ENCODE measurements at regions not wholly inside any gene's neighbourhood (a gene's known extent, or its start where the extent isn't known, plus 50 kb on each side); places are given as distances from the start of the nearest gene placed in this dataset.
"Not testable (repeated sequence)": the region's sequence is repeated elsewhere in the genome, so short reads cannot be mapped to it uniquely, and the experiment has no call there.

GRCh38 chr6:27700337-27700736 lies 211.9 kb downstream of the OR2B2 start:
- no peak overlapping the region for H3K27ac Mint-ChIP-seq
- no peak overlapping the region for H3K4me3 Mint-ChIP-seq
- no peaks in the 10 kb centered on the region for H3K9me3 Mint-ChIP-seq
- DNase-seq (ENCODE audit: low spot score in 2 of 2) (no peak), ATAC-seq (no peak)
- H3K36me3 Mint-ChIP-seq: peaks cover 30% of the 10 kb centered on the region
- no peaks in the 10 kb centered on the region for H3K4me1 Mint-ChIP-seq

GRCh38 chr6:27694547-27694874 lies 217.7 kb downstream of the OR2B2 start:
- H3K4me3 Mint-ChIP-seq: peak overlapping the region; percentile 92
- DNase-seq (ENCODE audit: low spot score in 2 of 2) (no peak), ATAC-seq (no peak)
- peaks cover 6% of the 10 kb centered on the region for H3K36me3 Mint-ChIP-seq
- H3K27ac Mint-ChIP-seq: peak overlapping the region; percentile 93
- H3K4me1 Mint-ChIP-seq: peaks cover 15% of the 10 kb centered on the region
- H3K9me3 Mint-ChIP-seq: no peaks in the 10 kb centered on the region

GRCh38 chr6:27693766-27694546 lies 218.2 kb downstream of the OR2B2 start:
- peaks cover 15% of the 10 kb centered on the region for H3K4me1 Mint-ChIP-seq
- H3K36me3 Mint-ChIP-seq: peaks cover 6% of the 10 kb centered on the region
- no peaks in the 10 kb centered on the region for H3K9me3 Mint-ChIP-seq
- DNase-seq (ENCODE audit: low spot score in 2 of 2) (peak; percentile 10 to 64), ATAC-seq (peak; percentile 62)
- peak overlapping the region; percentile 92 for H3K4me3 Mint-ChIP-seq
- peak overlapping the region; percentile 93 for H3K27ac Mint-ChIP-seq

- not testable (repeated sequence) for H3K4me3 Mint-ChIP-seq; H3K9me3 Mint-ChIP-seq; ATAC-seq; H3K27ac Mint-ChIP-seq; DNase-seq (ENCODE audit: low spot score in 2 of 2)
- H3K36me3 Mint-ChIP-seq: peaks cover 22% of the 10 kb centered on the region
- peaks cover 29% of the 10 kb centered on the region for H3K4me1 Mint-ChIP-seq
Measured at GRCh38 chr6:27692133-27692532, 219.2 kb upstream of the ZNF184 start.

- ATAC-seq: peak; percentile 89
- H3K27ac Mint-ChIP-seq: peak overlapping the region; percentile 98
- H3K4me3 Mint-ChIP-seq: peak overlapping the region; percentile 90
Measured at GRCh38 chr6:27688014-27688586, 215.2 kb upstream of the ZNF184 start.

GRCh38 chr6:27687154-27688013 lies 214.5 kb upstream of the ZNF184 start:
- Mint-ChIP-seq H3K36me3 (peaks cover 25% of the 10 kb centered on the region), H3K27ac (peak overlapping the region; percentile 98), H3K4me3 (peak overlapping the region; percentile 90), H3K9me3 (no peaks in the 10 kb centered on the region), H3K4me1 (peaks cover 15% of the 10 kb centered on the region)
- peak; percentile 68 to 90 for DNase-seq (ENCODE audit: low spot score in 2 of 2)
- peak; percentile 83 for ATAC-seq

More at GRCh38 chr6:27688014-27688586, 215.2 kb upstream of the ZNF184 start:
- peaks cover 25% of the 10 kb centered on the region for H3K36me3 Mint-ChIP-seq
- peak; percentile 71 to 91 for DNase-seq (ENCODE audit: low spot score in 2 of 2)
- peaks cover 15% of the 10 kb centered on the region for H3K4me1 Mint-ChIP-seq
- no peaks in the 10 kb centered on the region for H3K9me3 Mint-ChIP-seq

- no peaks in the 10 kb centered on the region for H3K9me3 Mint-ChIP-seq
- no peak overlapping the region for H3K4me3 Mint-ChIP-seq
- no peak overlapping the region for H3K27ac Mint-ChIP-seq
- ATAC-seq: no peak
- peaks cover 15% of the 10 kb centered on the region for H3K4me1 Mint-ChIP-seq
- no peak for DNase-seq (ENCODE audit: low spot score in 2 of 2)
- peaks cover 25% of the 10 kb centered on the region for H3K36me3 Mint-ChIP-seq
Measured at GRCh38 chr6:27685279-27685678, 212.4 kb upstream of the ZNF184 start.

GRCh38 chr6:27684264-27685211 lies 211.6 kb upstream of the ZNF184 start:
- ATAC-seq (peak; percentile 18), DNase-seq (ENCODE audit: low spot score in 2 of 2) (peak; percentile 13 to 77)
- H3K4me3 Mint-ChIP-seq: no peak overlapping the region
- H3K27ac Mint-ChIP-seq: peak overlapping the region; percentile 86
- peaks cover 15% of the 10 kb centered on the region for H3K4me1 Mint-ChIP-seq
- H3K9me3 Mint-ChIP-seq: no peaks in the 10 kb centered on the region
- peaks cover 28% of the 10 kb centered on the region for H3K36me3 Mint-ChIP-seq

GRCh38 chr6:27679964-27680694 lies 207.2 kb upstream of the ZNF184 start:
- Mint-ChIP-seq H3K9me3 (no peaks in the 10 kb centered on the region), H3K36me3 (peaks cover 14% of the 10 kb centered on the region), H3K4me3 (no peak overlapping the region), H3K4me1 (no peaks in the 10 kb centered on the region), H3K27ac (no peak overlapping the region)
- ATAC-seq (no peak), DNase-seq (ENCODE audit: low spot score in 2 of 2) (no peak)

- no peaks in the 10 kb centered on the region for H3K9me3 Mint-ChIP-seq
- no peak overlapping the region for H3K4me3 Mint-ChIP-seq
- ATAC-seq: no peak
Measured at GRCh38 chr6:27679308-27679963, 206.5 kb upstream of the ZNF184 start.

GRCh38 chr6:27678469-27678868 lies 205.6 kb upstream of the ZNF184 start:
- ATAC-seq: no peak
- no peak overlapping the region for H3K4me3 Mint-ChIP-seq
- peaks cover 6% of the 10 kb centered on the region for H3K36me3 Mint-ChIP-seq
- H3K4me1 Mint-ChIP-seq: no peaks in the 10 kb centered on the region
- no peak overlapping the region for H3K27ac Mint-ChIP-seq
- no peak for DNase-seq (ENCODE audit: low spot score in 2 of 2)
- peaks cover under 1% of the 10 kb centered on the region for H3K9me3 Mint-ChIP-seq

More at GRCh38 chr6:27679308-27679963, 206.5 kb upstream of the ZNF184 start:
- H3K4me1 Mint-ChIP-seq: no peaks in the 10 kb centered on the region
- H3K36me3 Mint-ChIP-seq: peaks cover 8% of the 10 kb centered on the region
- no peak overlapping the region for H3K27ac Mint-ChIP-seq
- DNase-seq (ENCODE audit: low spot score in 2 of 2): no peak

GRCh38 chr6:27674882-27675281 lies 202.0 kb upstream of the ZNF184 start:
- H3K4me1 Mint-ChIP-seq: peaks cover 9% of the 10 kb centered on the region
- H3K9me3 Mint-ChIP-seq: peaks cover 6% of the 10 kb centered on the region
- DNase-seq (ENCODE audit: low spot score in 2 of 2) (no peak), ATAC-seq (no peak)
- peaks cover 22% of the 10 kb centered on the region for H3K36me3 Mint-ChIP-seq
- no peak overlapping the region for H3K27ac Mint-ChIP-seq
- no peak overlapping the region for H3K4me3 Mint-ChIP-seq

GRCh38 chr6:27672113-27672799 lies 199.4 kb upstream of the ZNF184 start:
- H3K27ac Mint-ChIP-seq: no peak overlapping the region
- peak; percentile 46 for ATAC-seq
- peak overlapping the region; percentile 46 for H3K4me3 Mint-ChIP-seq
- peaks cover 22% of the 10 kb centered on the region for H3K4me1 Mint-ChIP-seq
- H3K9me3 Mint-ChIP-seq: peaks cover 9% of the 10 kb centered on the region
- DNase-seq (ENCODE audit: low spot score in 2 of 2): peak in 1 of 2 donors; percentile 67
- H3K36me3 Mint-ChIP-seq: peaks cover 34% of the 10 kb centered on the region
